IPS DF 4.7 (cell line): ENCODE measurements at regions not wholly inside any gene's neighbourhood (a gene's known extent, or its start where the extent isn't known, plus 50 kb on each side); places are given as distances from the start of the nearest gene placed in this dataset.
"Not testable (repeated sequence)": the region's sequence is repeated elsewhere in the genome, so short reads cannot be mapped to it uniquely, and the experiment has no call there.

Experiments
- DNase-seq: peaks from one replicate; pipeline ENCODE4 v3.0.0-alpha.2; 2013; ENCODE audit warnings: low spot score; ENCODE audit errors: extremely low read depth

- DNase-seq, result no peak
These were observed 286.4 kb upstream of the IRAK1BP1 start for GRCh38 chr6:78580923-78581322.

- no peak for DNase-seq
These were observed 284.3 kb upstream of the IRAK1BP1 start for GRCh38 chr6:78583079-78583478.

- no peak for DNase-seq
These were observed 277.9 kb upstream of the IRAK1BP1 start for GRCh38 chr6:78589436-78589835.

- no peak for DNase-seq
These were observed 273.3 kb upstream of the IRAK1BP1 start for GRCh38 chr6:78593898-78594667.

- DNase-seq, result no peak
These were observed 272.7 kb upstream of the IRAK1BP1 start for GRCh38 chr6:78594668-78595066.

- DNase-seq, result no peak
These were observed 269.4 kb upstream of the IRAK1BP1 start for GRCh38 chr6:78597966-78598365.

- no peak for DNase-seq
These were observed 268.4 kb upstream of the IRAK1BP1 start for GRCh38 chr6:78598966-78599365.

- no peak for DNase-seq
These were observed 267.8 kb upstream of the IRAK1BP1 start for GRCh38 chr6:78599526-78599925.

- no peak for DNase-seq
These were observed 261.4 kb upstream of the IRAK1BP1 start for GRCh38 chr6:78605909-78606446.

GRCh38 chr6:78607189-78607588, 260.2 kb upstream of the IRAK1BP1 start:
- DNase-seq, result no peak

- no peak for DNase-seq
These were observed 256.2 kb upstream of the IRAK1BP1 start for GRCh38 chr6:78611102-78611620.

GRCh38 chr6:78611886-78612480, 255.4 kb upstream of the IRAK1BP1 start:
- DNase-seq, result no peak

- no peak for DNase-seq
These were observed 252.4 kb upstream of the IRAK1BP1 start for GRCh38 chr6:78614961-78615360.

GRCh38 chr6:78615430-78615904, 251.9 kb upstream of the IRAK1BP1 start:
- DNase-seq, result no peak

- DNase-seq, result no peak
These were observed 248.4 kb upstream of the IRAK1BP1 start for GRCh38 chr6:78618970-78619369.

- no peak for DNase-seq
These were observed 243.8 kb upstream of the IRAK1BP1 start for GRCh38 chr6:78623554-78623953.

GRCh38 chr6:78629154-78629721, 238.1 kb upstream of the IRAK1BP1 start:
- DNase-seq, result no peak

- no peak for DNase-seq
These were observed 237.5 kb upstream of the IRAK1BP1 start for GRCh38 chr6:78629836-78630235.

GRCh38 chr6:78631976-78632375, 235.4 kb upstream of the IRAK1BP1 start:
- DNase-seq, result no peak

GRCh38 chr6:78639111-78640110, 227.9 kb upstream of the IRAK1BP1 start:
- DNase-seq, result no peak

GRCh38 chr6:78643976-78644375, 223.4 kb upstream of the IRAK1BP1 start:
- not testable (repeated sequence) for DNase-seq
